ENCODE measurements at regions not wholly inside any gene's neighbourhood (a gene's known extent, or its start where the extent isn't known, plus 50 kb on each side); places are given as distances from the start of the nearest gene placed in this dataset.

DNA sequence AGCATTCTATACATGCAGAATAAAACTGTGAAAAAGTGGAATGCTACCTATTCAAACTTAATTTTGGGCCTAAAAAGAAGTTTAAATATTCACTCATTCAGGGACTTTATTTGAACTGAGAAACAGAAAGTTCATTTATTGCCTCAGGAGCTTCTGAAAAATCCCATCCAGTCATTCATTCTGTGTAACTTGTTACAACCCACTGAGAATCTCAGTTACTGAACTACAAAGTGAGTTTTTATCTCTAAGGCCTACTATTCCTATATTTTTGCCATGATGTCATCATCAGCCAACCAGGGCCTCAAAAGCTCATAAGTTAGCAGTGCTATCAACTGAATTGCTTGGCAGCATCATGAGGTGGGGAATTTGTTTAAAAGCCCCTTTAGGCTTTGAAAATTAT, 98.0 kb upstream of the BOC start:
- ChIA-PET POLR2A (interaction anchor here (0.7 kb wide), 1 partner anchor 61 kb away, joined by 3 read pairs; no protein-coding TSS in a partner anchor), CTCF (interaction anchor here (0.6 kb wide), 2 partner anchors 28 to 175 kb away, joined by 3 read pairs; no protein-coding TSS in a partner anchor)

DNA sequence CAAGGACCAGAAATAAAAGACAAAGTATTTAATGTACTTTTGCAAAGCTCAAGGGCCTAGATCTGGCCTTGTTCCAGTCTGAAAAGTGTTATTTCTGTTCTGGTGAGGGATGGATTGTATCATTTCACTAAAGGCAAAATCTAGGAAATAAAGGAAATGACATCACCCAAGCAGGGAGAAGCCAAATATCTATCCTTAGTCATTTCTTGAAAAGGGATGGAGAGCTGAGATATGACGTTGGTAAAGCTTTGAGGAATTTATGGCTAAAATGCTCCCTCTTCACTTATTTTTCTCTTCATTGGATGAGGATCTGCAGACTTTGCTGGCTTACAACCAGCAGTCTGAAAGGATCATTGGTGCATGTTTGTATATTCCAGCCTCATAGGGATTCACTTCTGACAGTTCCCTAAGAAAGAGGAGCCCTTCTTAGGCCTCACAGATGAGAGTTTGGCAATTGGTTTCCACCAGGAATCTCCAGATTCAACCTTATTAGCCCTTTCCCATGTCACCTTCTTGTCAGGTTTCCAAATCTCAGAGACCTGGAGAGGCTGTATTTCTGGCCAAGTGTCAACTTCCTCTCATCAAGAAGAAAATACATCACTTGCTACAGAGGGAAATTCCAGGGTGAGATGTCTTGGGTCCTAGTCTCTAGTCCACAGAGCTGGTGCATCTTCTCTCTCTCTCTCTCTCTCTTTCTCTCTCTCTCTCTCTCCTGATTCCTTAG, 93.7 kb upstream of the BOC start:
- H3K36me3 ChIP-seq (ENCODE audit: control insufficient read depth, insufficient read depth, low read length), result no peaks in the 10 kb centered on the region
- CTCF ChIA-PET, result interaction anchor here (1.2 kb wide), 1 partner anchor 380 kb away, joined by 3 read pairs; no protein-coding TSS in a partner anchor

More for the DNA sequence above, 98.0 kb upstream of the BOC start:
- H3K4me3 ChIP-seq (ENCODE audit: low read depth, low read length), result no peak overlapping the region
- no peak for DNase-seq (ENCODE audit: low read depth)
- H3K36me3 ChIP-seq (ENCODE audit: control insufficient read depth, insufficient read depth, low read length), result no peaks in the 10 kb centered on the region
- TF ChIP-seq, protein P1, sequence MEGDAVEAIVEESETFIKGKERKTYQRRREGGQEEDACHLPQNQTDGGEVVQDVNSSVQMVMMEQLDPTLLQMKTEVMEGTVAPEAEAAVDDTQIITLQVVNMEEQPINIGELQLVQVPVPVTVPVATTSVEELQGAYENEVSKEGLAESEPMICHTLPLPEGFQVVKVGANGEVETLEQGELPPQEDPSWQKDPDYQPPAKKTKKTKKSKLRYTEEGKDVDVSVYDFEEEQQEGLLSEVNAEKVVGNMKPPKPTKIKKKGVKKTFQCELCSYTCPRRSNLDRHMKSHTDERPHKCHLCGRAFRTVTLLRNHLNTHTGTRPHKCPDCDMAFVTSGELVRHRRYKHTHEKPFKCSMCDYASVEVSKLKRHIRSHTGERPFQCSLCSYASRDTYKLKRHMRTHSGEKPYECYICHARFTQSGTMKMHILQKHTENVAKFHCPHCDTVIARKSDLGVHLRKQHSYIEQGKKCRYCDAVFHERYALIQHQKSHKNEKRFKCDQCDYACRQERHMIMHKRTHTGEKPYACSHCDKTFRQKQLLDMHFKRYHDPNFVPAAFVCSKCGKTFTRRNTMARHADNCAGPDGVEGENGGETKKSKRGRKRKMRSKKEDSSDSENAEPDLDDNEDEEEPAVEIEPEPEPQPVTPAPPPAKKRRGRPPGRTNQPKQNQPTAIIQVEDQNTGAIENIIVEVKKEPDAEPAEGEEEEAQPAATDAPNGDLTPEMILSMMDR (IDR thresholded peaks at IDR 0.05; ENCODE audit: insufficient read depth, low read depth, low read length), result no peak
- H3K27me3 ChIP-seq (ENCODE audit: control insufficient read depth, insufficient read depth, low read length), result no peaks in the 10 kb centered on the region

DNA sequence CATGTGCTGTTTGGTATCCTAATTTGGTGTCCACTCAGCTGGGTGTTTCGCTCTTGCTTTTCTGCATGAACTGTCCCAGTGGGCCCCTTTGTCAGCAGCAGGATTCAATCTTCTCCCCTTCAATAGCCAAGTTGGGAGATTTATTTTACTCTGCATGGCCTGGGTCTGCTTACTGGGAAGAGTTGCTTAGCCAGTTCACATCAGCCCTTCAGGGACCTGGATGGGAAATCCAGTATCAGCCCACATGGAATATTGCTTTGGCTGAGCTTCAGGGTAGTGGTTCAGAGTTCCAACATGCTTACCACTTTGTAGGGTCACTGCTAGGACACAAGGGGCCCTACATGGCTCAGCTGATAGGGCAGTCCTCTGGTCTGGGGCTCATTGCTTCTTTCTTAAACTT, 93.0 kb upstream of the BOC start:
- Histone ChIP-seq H3K27me3 (ENCODE audit: control insufficient read depth, insufficient read depth, low read length) (no peaks in the 10 kb centered on the region), H3K4me3 (ENCODE audit: low read depth, low read length) (no peak overlapping the region), H3K36me3 (ENCODE audit: control insufficient read depth, insufficient read depth, low read length) (no peaks in the 10 kb centered on the region)
- ChIA-PET CTCF (no interaction called here), POLR2A (no interaction called here)
- TF ChIP-seq, protein P1 (IDR thresholded peaks at IDR 0.05; ENCODE audit: insufficient read depth, low read depth, low read length), result no peak
- no peak for DNase-seq (ENCODE audit: low read depth)

More for the DNA sequence above, 93.7 kb upstream of the BOC start:
- Histone ChIP-seq H3K4me3 (ENCODE audit: low read depth, low read length) (no peak overlapping the region), H3K27me3 (ENCODE audit: control insufficient read depth, insufficient read depth, low read length) (no peaks in the 10 kb centered on the region)
- POLR2A ChIA-PET, result no interaction called here
- peak; percentile 45 for DNase-seq (ENCODE audit: low read depth)
- TF ChIP-seq, protein P1 (IDR thresholded peaks at IDR 0.05; ENCODE audit: insufficient read depth, low read depth, low read length), result no peak

GRCh38 chr3:113124256-113124830, 87.0 kb upstream of the BOC start:
- TF ChIP-seq, protein P1 (IDR thresholded peaks at IDR 0.05; ENCODE audit: insufficient read depth, low read depth, low read length), result no peak
- no peaks in the 10 kb centered on the region for H3K27me3 ChIP-seq (ENCODE audit: control insufficient read depth, insufficient read depth, low read length)
- no peak overlapping the region for H3K4me3 ChIP-seq (ENCODE audit: low read depth, low read length)
- DNase-seq (ENCODE audit: low read depth), result no peak
- no peaks in the 10 kb centered on the region for H3K36me3 ChIP-seq (ENCODE audit: control insufficient read depth, insufficient read depth, low read length)
- ChIA-PET POLR2A (no interaction called here), CTCF (interaction anchor here (0.8 kb wide), 1 partner anchor 11 kb away, joined by 3 read pairs; no protein-coding TSS in a partner anchor)

GRCh38 chr3:113125951-113126350, 85.4 kb upstream of the BOC start:
- Histone ChIP-seq H3K27me3 (ENCODE audit: control insufficient read depth, insufficient read depth, low read length) (no peaks in the 10 kb centered on the region), H3K36me3 (ENCODE audit: control insufficient read depth, insufficient read depth, low read length) (no peaks in the 10 kb centered on the region), H3K4me3 (ENCODE audit: low read depth, low read length) (no peak overlapping the region)
- DNase-seq (ENCODE audit: low read depth), result no peak
- ChIA-PET CTCF (interaction anchor here (0.6 to 1.0 kb wide), 2 partner anchors 10 to 35 kb away, joined by 3 to 4 read pairs; no protein-coding TSS in a partner anchor), POLR2A (no interaction called here)
- TF ChIP-seq, protein P1 (IDR thresholded peaks at IDR 0.05; ENCODE audit: insufficient read depth, low read depth, low read length), result no peak

All from BJ (cell line).